ENCODE measurements at regions not wholly inside any gene's neighbourhood (a gene's known extent, or its start where the extent isn't known, plus 50 kb on each side); places are given as distances from the start of the nearest gene placed in this dataset.

DNA sequence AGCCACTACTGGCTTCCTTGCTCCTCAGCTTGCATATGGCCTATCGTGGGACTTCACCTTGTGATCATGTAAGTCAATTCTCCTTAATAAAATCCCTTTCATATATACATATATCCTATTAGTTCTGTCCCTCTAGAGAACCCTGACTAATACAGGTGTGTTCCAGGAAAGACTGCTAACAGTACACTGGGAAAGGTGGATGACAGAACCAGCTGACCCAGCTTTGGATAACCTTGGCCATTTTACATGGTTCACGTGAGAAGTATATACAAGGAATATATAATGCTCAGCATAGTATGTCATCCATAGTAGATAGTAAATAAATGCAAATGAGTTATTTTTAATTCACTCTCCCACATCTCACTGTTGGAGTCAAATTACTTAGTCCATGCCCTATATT is 1003.5 kb downstream of the SORCS3 start:
- H3K27ac Mint-ChIP-seq, result no peak overlapping the region
- no peak for ATAC-seq

DNA sequence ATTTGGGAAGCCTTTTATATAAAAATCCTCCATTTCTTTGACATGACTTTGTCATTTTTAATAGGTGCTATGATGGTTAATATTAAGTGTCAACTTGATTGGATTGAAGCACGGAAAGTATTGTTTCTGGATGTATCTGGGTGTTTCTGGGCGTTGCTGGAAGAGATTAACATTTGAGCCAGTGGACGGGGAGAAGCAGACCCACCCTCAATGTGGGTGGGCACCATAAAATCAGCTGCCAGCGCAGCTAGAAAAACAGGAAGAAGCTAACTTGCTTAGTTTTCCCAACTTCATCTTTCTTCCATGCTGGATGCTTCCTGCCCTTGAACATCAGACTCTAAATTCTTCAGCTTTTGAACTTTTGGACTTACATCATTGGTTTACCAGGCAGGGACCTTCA is 1003.0 kb downstream of the SORCS3 start:
- Mint-ChIP-seq H3K4me1 (ENCODE audit: low read depth) (no peaks in the 10 kb centered on the region), H3K4me3 (no peak overlapping the region), H3K9me3 (peaks cover 4% of the 10 kb centered on the region), H3K27ac (no peak overlapping the region), H3K36me3 (ENCODE audit: low read depth) (no peaks in the 10 kb centered on the region), H3K27me3 (no peaks in the 10 kb centered on the region)
- ATAC-seq (no peak), DNase-seq (no peak)
- ChIA-PET CTCF (no interaction called here), POLR2A (no interaction called here)
- TF ChIP-seq, protein P1, sequence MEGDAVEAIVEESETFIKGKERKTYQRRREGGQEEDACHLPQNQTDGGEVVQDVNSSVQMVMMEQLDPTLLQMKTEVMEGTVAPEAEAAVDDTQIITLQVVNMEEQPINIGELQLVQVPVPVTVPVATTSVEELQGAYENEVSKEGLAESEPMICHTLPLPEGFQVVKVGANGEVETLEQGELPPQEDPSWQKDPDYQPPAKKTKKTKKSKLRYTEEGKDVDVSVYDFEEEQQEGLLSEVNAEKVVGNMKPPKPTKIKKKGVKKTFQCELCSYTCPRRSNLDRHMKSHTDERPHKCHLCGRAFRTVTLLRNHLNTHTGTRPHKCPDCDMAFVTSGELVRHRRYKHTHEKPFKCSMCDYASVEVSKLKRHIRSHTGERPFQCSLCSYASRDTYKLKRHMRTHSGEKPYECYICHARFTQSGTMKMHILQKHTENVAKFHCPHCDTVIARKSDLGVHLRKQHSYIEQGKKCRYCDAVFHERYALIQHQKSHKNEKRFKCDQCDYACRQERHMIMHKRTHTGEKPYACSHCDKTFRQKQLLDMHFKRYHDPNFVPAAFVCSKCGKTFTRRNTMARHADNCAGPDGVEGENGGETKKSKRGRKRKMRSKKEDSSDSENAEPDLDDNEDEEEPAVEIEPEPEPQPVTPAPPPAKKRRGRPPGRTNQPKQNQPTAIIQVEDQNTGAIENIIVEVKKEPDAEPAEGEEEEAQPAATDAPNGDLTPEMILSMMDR (IDR thresholded peaks at IDR 0.05), result no peak
- intact Hi-C loops (cut with micrococcal nuclease), result no loop called here

More for the DNA sequence above, 1003.5 kb downstream of the SORCS3 start:
- Mint-ChIP-seq H3K36me3 (ENCODE audit: low read depth) (no peaks in the 10 kb centered on the region), H3K9me3 (peaks cover 5% of the 10 kb centered on the region), H3K4me3 (no peak overlapping the region), H3K4me1 (ENCODE audit: low read depth) (no peaks in the 10 kb centered on the region), H3K27me3 (no peaks in the 10 kb centered on the region)
- ChIA-PET CTCF (no interaction called here), POLR2A (no interaction called here)
- TF ChIP-seq, protein P1 (IDR thresholded peaks at IDR 0.05), result no peak
- DNase-seq, result no peak
- intact Hi-C loops (cut with micrococcal nuclease), result no loop called here

DNA sequence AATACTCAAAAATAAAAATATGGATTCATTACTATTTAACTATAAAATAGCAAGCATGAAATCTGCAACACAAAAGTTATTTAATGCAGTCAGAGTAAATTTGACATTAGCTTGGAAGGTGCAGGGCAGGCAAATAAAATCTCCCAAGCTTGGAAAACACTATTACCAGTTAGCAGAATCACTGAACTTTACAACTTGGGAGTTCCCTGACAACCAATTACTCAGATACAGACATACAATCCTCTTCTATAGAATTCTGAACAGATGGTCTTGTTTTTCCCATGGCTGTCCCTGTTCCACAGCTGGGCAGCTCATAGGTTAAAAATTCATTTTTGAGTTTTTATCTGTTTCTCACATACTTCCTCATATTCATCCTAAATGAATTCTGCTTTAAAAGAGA is 1002.6 kb downstream of the SORCS3 start:
- Mint-ChIP-seq H3K4me1 (ENCODE audit: low read depth) (no peaks in the 10 kb centered on the region), H3K4me3 (no peak overlapping the region)
- intact Hi-C loops (cut with micrococcal nuclease), result no loop called here

DNA sequence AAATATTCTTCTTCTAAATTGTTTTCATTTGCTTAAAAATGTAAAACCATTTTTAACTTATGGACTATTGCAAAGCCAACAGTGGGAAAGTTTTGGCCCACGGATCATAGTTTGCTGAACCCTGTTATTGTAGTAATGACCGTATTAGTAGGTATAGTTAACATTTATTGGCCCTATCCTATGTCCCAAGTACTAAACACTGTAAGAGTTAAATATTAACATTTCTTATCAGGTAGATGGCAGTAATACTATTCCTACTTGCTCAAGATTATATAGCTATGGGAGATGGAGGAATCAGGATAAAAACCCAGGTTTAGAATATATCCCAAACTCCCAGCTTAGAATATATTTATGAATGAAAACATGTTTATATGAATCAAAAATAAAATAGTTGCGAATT is 993.2 kb downstream of the SORCS3 start:
- intact Hi-C loops (cut with micrococcal nuclease), result no loop called here
- H3K27me3 Mint-ChIP-seq, result no peaks in the 10 kb centered on the region
- TF ChIP-seq, protein P1 (IDR thresholded peaks at IDR 0.05), result no peak
- no peak for DNase-seq
- ChIA-PET POLR2A (interaction anchor here (0.6 to 1.3 kb wide), 2 partner anchors 8 to 93 kb away, joined by 3 read pairs; no protein-coding TSS in a partner anchor), CTCF (no interaction called here)
- no peaks in the 10 kb centered on the region for H3K36me3 Mint-ChIP-seq (ENCODE audit: low read depth)
- no peak overlapping the region for H3K27ac Mint-ChIP-seq
- no peak overlapping the region for H3K4me3 Mint-ChIP-seq
- ATAC-seq, result no peak
- H3K9me3 Mint-ChIP-seq, result no peaks in the 10 kb centered on the region
- no peaks in the 10 kb centered on the region for H3K4me1 Mint-ChIP-seq (ENCODE audit: low read depth)

More for the DNA sequence above, 1002.6 kb downstream of the SORCS3 start:
- ChIA-PET CTCF (no interaction called here), POLR2A (no interaction called here)
- no peak for DNase-seq
- no peak for ATAC-seq
- Mint-ChIP-seq H3K27me3 (no peaks in the 10 kb centered on the region), H3K36me3 (ENCODE audit: low read depth) (no peaks in the 10 kb centered on the region), H3K9me3 (peaks cover 4% of the 10 kb centered on the region), H3K27ac (no peak overlapping the region)
- TF ChIP-seq, protein P1 (IDR thresholded peaks at IDR 0.05), result no peak

DNA sequence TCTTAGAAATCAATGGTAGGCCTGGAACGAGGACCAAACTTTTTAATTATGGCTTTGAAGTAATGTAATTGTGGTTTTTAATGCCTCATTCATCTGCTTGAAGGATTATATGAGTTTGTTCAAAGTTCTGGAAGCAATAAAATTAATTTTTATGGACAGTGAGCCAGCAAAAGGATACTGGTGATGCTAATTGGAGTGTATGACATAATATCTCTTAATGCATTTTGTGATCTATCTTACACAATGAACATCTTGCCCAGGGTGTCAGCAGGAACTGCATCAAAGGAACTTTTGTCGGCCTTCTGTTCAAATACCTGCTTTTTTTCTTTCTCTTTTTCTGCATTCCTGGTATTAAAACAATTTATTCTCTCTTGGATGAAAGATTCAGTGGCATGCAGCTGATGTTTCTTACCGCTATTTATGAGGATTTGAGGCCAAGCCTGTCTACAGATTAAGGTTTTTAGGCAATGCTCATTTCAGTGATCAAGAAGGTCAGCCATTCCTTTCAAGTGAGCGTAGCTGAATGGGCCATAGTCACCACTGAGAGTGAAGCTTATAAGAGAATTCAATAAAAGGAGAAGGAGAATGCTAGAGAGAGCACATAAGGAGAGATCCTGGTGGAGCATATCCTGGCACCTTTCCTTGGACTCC is 974.8 kb downstream of the SORCS3 start:
- intact Hi-C loops (cut with micrococcal nuclease), result no loop called here
- H3K4me1 Mint-ChIP-seq (ENCODE audit: low read depth), result no peaks in the 10 kb centered on the region
- no peak overlapping the region for H3K27ac Mint-ChIP-seq
- no peak overlapping the region for H3K4me3 Mint-ChIP-seq
- H3K9me3 Mint-ChIP-seq, result peaks cover 3% of the 10 kb centered on the region
- H3K27me3 Mint-ChIP-seq, result no peaks in the 10 kb centered on the region
- CTCF ChIA-PET, result no interaction called here
- ATAC-seq (no peak), DNase-seq (no peak)
- POLR2A ChIA-PET, result no interaction called here
- TF ChIP-seq, protein P1 (IDR thresholded peaks at IDR 0.05), result no peak
- H3K36me3 Mint-ChIP-seq (ENCODE audit: low read depth), result no peaks in the 10 kb centered on the region
